GM21717 (cell line): ENCODE measurements at regions not wholly inside any gene's neighbourhood (a gene's known extent, or its start where the extent isn't known, plus 50 kb on each side); places are given as distances from the start of the nearest gene placed in this dataset.

Experiments used
- ATAC-seq: cut with Tn5 transposase; IDR thresholded peaks from one replicate; pipeline ENCODE4 v1.9.1; 2021; ENCODE audit warnings: mild to moderate bottlenecking, moderate library complexity; ENCODE audit not compliant: unreplicated experiment

DNA sequence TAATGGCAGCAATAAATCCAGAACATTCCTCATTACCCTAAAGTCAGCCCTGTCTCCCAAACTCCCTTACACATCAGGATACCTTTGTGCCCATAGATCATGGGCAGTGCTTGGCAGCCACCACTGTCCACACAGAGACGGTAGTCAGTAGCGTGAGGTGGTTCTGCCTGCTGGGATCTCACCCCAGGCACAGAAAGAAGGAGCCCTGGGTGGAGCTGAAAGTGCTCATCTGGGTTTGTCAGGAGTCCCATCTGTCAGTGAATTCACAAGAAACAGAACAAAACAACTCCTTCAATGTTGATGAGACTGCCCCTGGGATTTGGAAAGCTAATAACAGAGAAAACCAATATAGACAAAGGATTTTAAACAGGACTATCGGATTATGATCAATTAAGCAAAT is 90.2 kb upstream of the PRSS58 start:
- ATAC-seq: no peak

DNA sequence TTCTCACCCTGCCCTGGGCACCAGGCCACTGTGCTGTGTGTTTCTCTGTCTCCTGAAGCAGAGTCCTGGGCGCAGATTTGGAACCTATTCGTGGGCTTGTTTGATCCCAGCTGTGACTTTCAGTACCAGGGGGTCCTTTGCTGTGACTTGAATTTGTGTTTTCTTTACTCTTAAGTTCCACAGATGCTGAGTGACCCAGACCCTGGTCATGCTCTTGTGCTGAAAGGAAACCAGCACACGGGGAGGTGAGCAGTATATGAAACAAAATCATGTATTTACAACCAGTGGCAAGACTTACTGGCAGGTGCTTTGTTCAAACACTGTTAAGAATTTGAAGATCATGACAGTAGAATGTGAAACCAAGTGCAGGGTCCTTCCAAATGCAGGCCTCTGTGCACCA is 89.2 kb upstream of the PRSS58 start:
- no peak for ATAC-seq

DNA sequence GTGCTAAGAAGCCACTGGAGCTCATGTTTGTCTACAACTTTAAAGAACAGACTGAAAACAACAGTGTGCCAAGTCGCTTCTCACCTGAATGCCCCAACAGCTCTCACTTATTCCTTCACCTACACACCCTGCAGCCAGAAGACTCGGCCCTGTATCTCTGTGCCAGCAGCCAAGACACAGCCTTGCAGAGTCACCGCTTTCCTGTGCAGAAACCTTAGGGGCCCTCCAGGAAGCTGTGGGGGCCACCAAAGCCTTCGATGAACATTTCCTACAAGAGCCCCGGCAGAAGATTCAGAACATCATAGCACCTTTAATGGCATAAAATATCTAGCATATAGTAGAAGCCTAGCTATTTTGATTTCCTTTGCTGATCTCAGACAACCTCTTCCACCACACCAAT is 88.0 kb upstream of the PRSS58 start:
- no peak for ATAC-seq

DNA sequence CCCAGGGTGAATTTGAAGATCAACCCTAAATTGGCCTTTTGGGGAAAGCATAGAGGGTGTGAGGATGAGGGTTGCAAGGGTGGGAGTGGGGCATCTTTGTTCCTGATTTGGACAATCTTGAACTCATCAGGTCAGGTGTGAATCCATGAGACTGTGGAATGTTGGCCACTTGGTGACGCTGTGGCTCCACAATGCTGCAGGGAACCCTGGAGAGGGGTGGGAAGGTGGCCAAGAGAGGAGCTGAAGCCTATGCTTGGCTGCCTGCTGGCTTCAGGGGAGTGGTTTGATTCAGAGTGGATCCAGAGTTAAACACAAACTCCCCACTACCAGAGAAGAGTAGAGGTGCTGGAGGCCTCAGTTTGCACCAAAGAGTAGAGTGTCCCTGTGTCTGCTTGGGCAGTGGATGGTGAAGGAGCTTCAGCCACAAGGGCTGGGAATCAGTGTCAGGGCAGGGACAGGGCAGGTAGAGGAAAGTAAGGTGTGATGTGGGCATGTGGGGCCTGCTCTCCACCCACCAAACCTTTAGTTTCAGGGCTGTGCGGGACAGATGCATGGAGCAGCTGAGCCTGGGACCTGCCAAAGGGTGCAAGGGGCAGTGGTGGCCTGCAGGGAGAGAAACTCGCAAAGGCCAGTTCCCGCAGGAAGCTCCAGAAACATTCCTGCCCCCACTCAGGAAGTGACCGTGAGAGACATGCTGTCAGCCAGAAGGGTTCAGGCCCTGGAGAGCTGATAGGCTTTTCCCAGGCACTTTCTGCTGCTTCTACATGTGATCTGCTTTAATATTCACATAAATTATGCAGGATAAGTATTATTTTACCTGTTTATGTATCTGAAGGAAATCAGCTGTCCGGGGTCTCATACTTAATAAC is 81.0 kb upstream of the PRSS58 start:
- no peak for ATAC-seq

DNA sequence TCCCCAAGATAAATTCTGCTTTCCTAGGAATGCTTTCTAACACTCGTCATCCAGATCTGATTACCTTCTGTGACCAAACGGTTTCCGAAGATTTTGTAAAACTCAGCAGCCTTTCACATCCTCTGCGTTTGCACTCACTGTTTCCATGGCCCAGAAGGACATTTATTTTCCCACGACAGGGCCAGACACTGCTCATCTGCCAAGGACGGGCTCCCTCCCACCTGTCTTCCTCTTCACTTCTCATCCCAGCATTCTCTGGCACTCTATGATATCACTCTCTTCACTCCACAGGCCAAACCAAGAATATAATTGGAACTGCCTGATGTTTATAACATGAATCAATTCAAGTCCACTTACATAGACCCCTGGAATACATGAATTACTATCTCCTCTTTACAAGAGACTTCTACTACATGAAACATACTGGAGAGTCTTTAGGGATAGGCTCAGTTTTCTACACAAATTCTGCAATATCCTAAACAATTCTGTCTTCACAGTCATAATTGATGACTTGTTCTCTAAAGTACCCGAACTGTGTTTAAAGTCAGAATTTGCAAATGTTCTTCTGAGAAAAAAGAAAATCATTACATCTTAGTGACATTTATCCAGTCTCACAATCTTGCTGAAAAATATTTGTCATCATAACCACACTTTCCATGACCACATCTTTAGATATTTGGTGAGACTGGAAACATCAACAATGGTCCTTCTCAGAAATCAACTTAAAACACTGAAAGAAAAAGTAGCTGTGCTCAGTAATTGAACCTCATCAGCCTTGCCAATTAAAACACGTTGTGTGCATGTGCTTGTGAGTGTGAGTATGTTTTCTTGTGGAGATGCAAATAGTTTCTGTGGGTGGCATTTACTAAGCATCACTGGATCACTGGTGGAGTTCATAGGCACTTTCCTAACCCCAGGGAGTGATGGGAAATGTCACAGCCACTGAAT is 79.5 kb upstream of the PRSS58 start:
- ATAC-seq: no peak

DNA sequence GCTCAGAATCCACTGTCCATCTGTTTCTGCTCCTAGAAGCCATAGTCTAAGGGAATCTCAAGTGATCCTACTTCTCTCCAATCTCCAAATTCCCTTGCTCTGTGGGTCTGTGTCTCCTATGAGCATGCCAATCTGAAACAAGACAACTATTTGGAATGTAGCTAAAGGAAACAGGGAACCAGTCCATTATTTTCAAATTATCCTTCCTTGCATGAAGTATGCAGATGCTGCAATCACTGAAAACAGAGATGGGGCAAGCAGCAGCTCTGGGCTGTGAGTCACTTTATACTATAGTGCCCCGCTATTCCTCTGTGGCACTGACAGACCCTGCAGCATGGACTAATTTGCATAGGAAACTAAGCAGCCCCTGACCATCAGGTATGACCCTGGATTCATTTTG is 76.9 kb upstream of the PRSS58 start:
- no peak for ATAC-seq

DNA sequence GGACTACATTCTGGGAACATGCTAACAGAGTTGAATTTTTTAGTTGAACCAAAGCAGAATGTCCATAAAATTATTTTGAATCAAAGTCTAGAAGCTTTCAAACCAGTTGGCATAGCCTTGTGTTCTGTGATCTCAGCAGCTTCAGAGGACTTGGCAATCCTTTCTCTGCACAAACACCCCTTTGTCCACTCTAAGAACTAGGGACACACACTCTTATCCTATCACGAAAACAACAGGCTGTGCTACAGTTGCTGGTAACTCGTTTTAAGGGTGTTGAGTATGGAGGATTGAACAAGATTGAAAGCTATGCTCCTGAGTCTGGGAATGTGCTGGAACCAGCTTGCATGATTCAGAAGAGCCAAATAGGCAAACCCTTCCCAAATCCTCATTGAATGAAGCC is 76.4 kb upstream of the PRSS58 start:
- ATAC-seq: no peak

DNA sequence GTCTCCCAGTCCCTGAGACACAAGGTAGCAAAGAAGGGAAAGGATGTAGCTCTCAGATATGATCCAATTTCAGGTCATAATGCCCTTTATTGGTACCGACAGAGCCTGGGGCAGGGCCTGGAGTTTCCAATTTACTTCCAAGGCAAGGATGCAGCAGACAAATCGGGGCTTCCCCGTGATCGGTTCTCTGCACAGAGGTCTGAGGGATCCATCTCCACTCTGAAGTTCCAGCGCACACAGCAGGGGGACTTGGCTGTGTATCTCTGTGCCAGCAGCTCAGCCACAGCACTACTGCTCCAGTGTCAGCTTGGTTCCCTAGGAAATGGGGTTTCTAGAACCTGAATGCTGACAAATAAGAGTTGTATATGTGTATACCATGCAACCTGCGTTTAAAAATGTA is 74.6 kb upstream of the PRSS58 start:
- no peak for ATAC-seq

DNA sequence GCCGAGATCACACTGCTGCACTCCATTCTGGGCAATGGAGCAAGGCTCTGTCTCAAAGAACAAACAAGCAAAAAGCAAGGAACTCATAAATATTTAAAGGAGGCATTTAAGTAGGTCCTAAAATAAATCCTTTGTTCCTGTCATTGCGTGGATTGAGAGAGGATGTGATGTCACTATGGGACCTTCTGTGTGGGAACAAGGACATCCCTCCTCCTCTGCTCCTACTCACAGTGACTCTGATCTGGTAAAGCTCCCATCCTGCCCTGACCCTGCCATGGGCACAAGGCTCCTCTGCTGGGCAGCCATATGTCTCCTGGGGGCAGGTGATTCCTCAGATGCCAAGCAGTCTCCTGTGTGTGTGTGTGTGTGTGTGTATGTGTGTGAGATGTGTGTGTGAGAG is 74.1 kb upstream of the PRSS58 start:
- no peak for ATAC-seq

DNA sequence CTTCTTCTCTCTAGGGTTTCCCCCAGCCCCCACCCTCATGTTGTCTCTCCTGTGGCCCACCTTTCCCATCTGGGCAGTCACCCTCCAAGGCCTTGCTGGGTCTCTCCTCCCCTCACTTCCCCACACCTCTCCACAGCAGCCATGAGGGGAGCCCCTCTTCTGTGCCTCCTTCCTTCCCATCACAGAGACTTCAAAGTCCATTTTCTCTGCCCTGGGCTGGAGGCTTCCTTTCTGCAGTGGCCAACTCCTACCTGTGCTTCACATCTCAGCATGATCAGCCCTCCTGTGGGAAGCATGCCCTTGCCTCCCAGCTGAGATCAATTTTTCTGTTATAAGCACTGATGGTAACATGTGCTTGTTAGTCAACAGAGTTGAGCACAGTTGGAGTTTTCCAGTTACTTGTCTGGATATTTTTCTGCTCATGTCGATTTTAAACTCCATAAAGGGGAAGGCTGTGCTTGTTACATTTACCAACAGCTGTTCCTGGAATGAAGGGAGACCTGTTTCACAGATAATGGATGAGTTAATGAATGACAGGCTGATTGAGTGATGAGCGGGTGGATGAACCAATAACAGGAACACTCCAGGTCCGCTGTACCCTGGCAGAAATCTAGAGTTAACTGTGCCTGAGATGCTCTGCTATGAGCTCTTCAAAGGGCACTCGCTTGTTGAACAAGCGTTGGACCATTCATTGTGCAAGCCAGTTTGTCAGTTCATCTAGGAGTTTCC is 71.4 kb upstream of the PRSS58 start:
- no peak for ATAC-seq

DNA sequence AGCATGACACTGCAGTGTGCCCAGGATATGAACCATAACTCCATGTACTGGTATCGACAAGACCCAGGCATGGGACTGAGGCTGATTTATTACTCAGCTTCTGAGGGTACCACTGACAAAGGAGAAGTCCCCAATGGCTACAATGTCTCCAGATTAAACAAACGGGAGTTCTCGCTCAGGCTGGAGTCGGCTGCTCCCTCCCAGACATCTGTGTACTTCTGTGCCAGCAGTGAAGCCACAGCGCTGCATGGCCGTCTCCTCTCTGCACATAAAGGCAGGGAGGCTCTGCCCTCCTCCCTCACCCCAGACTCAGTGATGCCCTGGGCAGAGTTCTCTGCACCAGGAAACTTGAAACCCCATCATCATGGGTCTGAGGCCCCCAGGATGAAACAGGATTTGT is 70.7 kb upstream of the PRSS58 start:
- no peak for ATAC-seq

DNA sequence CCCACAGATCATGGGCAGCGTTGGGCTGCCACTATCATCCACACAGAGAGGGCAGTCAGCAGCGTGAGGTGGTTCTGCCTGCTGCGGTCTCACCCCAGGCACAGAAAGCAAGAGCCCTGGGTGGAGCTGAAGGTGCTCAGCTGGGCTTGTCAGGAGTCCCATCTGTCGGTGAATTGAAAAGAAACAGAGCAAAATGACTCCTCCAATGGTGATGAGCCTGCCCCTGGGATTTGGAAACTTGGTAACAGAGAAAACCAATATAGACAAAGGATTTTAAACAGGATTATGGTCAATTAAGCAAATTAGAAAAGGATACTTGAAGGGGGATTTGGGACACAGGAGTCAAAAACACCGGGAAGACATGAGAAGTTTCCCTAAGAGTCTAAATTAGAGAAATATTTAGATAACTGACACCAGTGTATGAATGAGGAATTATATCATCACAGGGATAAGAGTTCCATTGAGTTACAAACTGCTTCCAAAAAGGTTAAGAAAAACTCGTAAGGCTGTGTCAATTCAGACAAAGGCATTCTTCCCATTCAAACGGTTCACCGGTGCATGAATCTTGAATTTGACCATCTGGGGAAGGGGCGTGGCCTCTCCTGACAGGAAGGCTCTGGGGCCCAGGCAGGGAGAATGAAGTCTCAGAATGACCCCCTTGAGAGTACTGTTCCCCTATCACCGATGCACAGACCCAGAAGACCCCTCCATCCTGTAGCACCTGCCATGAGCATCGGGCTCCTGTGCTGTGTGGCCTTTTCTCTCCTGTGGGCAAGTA is 70.0 kb upstream of the PRSS58 start:
- no peak for ATAC-seq

DNA sequence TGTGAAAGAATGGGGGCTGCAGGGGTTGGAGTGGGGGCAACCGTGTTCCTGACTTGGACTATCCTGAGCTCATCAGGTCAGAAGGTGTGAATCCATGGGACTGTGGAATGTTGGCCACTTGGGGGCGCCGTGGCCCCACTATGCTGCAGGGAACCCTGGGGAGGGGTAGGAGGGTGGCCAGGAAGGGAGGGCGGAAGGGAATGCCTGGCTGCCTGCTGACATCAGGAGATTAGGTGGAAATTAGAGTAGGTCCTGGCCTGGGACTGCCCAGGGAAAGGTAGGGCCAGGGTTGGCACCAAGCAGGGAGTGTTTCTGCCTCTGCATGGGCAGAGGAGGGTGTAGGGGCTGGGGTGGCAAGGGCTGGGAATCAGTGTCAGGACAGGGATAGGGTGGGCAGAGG is 65.8 kb upstream of the PRSS58 start:
- no peak for ATAC-seq

DNA sequence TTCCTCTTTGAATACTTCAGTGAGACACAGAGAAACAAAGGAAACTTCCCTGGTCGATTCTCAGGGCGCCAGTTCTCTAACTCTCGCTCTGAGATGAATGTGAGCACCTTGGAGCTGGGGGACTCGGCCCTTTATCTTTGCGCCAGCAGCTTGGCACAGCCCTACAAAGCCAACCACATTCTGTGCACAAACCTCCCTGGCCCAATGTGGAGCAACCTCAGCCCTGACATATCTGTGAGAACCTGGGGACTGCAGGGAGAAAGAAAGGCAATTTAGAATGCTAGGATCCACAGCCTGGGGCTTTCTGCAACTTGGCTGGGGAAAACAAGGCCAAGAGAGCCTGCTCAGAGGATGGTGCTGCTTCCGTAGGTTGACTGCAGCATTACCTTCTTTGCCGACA is 63.5 kb upstream of the PRSS58 start:
- no peak for ATAC-seq

DNA sequence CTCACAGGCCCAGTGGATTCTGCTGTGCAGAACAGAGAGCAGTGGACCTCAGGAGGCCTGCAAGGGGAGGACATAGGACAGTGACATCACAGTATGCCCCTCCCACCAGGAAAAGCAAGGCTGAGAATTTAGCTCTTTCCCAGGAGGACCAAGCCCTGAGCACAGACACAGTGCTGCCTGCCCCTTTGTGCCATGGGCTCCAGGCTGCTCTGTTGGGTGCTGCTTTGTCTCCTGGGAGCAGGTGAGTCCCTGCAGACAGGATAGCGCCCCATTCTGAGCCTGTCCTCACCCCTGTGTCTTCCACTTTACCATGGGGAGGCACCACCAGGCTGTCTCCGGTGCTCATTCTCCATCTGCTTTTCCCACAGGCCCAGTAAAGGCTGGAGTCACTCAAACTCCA is 63.0 kb upstream of the PRSS58 start:
- ATAC-seq: no peak

DNA sequence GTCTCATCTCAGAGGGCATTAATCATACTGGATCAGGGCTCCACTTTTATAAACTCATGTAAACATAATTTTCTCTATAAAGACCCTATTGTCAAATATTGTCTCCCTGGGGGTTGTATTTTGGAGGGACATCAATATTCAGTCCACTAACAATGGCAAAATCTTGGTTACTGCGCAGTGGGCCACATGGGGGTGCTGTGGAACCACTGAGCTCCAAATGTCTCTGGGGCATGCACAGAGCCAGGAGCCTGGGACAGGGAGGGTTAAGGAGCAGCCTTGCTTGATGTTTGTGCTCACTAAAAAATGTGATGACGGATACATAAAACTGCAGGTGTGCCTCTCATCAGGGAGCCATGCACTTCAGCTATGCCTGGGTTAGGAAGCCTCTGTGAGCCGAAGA is 62.1 kb upstream of the PRSS58 start:
- no peak for ATAC-seq

DNA sequence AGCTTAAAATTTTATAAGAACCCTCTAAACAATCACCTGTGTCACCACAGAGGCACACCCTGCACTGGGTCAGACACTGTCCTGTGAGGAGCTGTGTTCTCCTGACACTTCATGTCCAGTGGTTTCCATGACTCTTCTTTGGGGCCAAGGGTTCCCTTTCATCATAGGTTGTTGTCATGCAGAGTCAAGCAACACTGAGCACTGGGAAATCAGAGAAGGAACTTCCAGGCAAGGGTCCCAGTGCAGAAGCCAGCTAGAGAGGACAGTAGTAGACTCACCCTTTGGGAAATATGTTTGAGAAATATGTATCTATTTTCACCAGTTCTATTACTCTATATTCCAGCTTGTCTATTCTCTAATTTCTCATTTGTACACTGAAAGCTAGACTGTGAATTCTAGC is 56.4 kb upstream of the PRSS58 start:
- ATAC-seq: no peak

DNA sequence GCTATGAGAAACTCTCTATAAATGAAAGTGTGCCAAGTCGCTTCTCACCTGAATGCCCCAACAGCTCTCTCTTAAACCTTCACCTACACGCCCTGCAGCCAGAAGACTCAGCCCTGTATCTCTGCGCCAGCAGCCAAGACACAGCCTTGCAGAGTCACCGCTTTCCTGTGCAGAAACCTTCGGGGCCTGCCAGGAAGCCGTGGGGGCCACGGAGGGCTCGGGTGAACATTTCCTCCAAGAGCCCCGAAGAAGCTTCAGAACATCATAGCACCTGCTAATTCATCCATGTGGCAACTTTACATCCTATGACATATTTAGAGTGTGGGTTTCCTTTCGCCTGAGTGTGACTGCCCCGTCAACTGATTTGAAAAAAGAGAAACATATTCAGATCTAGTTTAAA is 55.7 kb upstream of the PRSS58 start:
- no peak for ATAC-seq

DNA sequence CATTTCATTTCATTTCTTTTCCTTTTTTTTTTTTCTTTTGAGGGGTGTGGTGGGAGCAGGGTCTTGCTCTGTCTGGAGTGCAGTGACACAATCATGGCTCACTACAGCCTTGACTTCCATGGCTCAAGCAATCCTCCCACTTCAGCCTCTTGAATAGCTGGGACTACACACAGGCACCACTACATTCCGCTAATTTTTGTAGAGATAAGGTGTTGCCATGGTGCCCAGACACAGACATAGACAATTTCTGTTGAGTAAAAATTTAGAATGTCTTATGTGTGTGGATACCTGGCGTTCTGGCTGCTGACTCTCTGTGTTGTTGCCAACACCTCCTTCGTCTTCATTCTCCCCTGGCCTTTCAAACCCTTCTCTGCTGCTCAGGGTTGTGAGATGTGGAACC is 54.0 kb upstream of the PRSS58 start:
- no peak for ATAC-seq

DNA sequence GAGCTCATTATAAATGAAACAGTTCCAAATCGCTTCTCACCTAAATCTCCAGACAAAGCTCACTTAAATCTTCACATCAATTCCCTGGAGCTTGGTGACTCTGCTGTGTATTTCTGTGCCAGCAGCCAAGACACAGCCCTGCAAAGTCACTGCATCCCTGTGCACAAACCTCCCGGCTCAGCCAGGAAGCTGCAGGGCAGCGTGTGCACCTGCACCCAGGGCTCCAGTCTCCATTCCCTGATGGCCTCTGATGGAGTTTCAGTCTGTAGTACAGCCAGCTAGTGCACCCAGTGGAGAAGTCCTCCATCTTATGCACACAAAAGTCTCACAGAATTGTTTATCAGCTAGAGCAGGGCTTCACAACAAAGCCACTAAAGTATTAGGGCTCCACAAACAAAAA is 51.1 kb upstream of the PRSS58 start:
- no peak for ATAC-seq

DNA sequence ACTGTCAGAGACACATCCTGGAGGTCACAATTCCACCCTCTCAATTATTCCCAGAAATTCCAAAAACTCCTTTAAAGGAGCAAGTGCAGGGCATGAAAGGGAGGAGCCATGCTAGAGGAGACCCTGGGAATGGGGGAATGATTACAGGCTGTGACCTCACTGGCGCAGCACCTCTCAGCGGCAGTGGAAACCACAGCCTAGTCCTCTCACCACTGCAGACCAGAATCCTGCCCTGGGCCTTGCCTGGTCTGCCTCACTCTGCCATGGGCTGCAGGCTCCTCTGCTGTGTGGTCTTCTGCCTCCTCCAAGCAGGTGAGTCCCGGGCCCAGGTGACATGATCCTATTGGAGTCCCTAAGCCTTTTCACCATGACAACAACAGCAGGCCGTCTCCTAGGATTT is 50.5 kb upstream of the PRSS58 start:
- no peak for ATAC-seq
